GM18499 (cell line): ENCODE measurements at regions not wholly inside any gene's neighbourhood (a gene's known extent, or its start where the extent isn't known, plus 50 kb on each side); places are given as distances from the start of the nearest gene placed in this dataset.
"Not testable (repeated sequence)": the region's sequence is repeated elsewhere in the genome, so short reads cannot be mapped to it uniquely, and the experiment has no call there.

Source experiments
- ATAC-seq: cut with Tn5 transposase; IDR thresholded peaks from one replicate; pipeline ENCODE4 v1.9.1; 2021; ENCODE audit warnings: moderate number of reproducible peaks; ENCODE audit not compliant: insufficient read depth, unreplicated experiment

DNA sequence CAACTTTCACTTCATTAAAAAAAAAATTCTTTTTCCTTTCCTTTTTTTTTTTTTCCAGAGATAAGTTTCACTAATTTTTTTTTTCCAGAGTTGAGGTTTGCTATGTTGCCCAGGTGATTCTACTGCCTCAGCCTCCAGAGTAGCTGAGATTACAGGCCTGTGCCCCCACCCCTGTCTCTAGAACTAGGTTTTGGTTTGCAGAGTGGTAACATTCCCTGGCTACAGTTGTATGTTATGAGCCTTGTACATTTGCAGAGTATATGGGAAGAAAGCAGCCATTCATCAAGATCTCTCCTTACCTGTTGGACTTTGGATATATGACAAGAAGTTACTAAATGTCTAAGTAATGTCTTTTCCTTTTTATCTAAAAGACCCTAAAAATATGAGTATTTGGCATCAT, 298.4 kb downstream of the MYCN start:
- no peak for ATAC-seq

DNA sequence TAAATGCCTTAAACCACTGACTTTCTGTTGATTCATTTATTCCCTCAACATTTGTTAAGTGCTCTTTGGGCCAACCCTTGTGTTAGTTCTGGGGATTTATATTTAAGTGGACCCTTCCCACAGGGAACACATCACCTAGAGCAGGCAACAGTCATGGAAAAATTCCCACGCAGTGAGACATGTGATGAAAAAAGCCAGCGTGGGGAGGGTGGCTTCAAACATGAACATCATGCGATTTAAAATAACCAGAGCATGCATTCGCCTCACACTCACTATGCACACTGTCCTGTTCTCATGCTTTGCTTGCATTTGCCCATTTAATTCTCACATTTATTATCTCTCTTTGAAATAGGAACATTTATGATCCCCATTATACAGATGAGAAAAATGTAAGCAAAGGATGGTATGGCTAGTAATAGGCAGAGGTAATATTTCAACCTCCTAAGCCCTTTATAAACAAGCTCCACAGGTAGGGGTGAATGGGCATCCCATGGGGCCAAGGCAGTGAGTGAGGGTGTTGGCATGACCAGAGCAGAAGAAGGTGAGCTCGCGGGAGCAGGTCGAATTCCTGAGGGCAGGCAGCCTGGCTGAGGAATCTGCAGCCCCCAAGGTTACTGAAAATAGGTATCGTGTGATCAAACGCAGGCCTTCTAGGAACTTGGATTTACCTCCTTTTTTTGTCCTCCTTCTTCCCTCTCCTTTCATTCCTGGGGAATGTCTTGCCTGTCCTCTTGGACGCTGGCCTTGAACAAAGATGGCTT, 297.8 kb downstream of the MYCN start:
- ATAC-seq: no peak

DNA sequence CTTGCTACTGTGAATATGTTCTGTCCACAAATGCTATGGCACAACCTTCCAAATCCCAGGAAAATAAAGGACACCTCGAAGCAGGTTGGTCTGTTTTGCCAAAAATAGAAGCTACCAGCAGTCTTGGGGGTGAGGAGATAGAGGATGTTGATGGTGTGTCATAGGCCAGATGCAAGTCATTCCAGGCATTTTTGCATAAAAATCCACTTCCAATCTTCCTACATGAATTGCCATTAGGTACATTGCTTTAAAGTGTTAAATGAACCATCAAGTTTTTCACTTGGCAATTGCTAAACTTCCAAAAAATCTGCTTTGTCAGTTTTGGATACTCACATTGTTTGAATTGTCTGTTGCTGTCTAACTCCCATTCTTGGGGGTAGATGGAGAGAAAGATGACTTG, 295.4 kb downstream of the MYCN start:
- ATAC-seq: no peak

DNA sequence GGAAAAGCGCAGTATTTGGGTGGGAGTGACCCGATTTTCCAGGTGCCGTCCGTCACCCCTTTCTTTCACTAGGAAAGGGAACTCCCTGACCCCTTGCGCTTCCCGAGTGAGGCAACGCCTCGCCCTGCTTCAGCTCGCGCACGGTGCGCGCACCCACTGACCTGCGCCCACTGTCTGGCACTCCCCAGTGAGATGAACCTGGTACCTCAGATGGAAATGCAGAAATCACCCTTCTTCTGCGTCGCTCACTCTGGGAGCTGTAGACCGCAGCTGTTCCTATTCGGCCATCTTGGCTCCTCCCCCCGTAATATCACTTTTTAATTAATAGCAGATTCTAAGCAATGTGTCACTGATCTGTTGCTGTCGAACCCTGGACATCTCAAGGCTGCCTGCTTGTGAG, 294.9 kb downstream of the MYCN start:
- not testable (repeated sequence) for ATAC-seq

DNA sequence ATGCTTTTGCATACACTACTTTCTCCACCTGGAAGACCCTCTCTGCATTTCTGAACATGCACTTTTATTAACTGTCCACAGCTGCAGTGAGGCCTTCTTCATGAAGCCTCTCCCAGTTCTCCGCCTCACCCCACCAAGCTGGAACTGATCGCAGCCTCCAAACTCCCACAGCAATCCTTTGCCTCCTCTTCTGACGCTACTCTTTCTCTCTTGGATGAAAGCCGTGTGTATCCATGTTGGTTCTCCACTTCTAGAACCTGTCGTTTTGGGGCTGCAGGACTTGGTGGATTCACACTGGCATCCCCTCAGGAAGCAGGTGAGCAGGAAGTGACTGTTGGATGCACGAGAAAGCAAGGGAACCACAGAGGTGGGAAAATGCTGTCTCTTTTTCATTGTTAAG, 288.6 kb downstream of the MYCN start:
- no peak for ATAC-seq

DNA sequence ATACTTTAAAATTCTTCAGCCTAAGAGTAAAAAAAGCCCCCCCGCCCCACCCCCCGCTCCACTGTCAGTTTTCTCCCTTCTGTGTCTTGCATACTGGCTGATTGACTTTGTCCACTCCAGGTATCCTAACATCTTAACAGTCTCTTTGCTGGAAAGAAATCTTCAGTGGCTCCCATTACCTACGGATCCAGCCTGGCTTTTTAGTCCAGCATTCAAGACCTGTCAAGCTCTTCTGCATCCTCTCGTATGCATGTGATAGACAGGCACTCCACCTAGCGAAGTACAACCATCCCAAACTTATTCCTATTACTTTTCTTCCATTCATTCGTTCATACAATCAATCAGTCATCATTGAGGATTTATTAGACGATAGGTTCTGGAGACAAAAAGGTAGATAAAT, 288.1 kb downstream of the MYCN start:
- ATAC-seq: no peak

DNA sequence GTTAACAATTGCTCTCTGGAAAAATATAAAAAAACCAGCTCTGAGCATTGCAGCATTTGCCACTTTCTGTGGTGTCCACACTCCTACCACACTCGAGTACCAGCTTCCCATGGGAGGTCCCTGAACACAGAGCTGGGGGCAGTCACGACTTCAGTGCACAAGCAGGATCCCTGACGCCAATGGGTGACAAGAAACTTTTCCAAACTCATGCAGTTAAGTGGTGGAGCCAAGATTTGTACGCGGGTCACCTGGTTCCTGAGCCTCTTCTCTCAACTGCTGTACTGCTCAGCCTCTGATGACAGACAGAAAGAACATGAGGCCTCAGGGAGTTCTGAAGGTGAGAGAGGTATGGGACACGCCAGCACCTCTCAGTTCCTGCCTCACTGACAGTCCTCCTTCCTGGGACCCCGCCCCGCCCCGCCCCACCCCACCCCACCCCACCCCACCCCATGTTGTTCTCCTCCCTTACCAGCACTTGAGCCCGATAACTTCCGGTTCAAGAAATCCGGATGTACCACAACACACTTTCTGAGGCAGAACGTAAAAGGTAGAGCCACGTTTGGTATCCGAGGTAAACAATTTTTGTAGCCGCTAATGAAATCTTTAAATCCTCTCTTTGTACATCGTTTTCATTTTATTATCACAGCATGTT, 287.6 kb downstream of the MYCN start:
- no peak for ATAC-seq

DNA sequence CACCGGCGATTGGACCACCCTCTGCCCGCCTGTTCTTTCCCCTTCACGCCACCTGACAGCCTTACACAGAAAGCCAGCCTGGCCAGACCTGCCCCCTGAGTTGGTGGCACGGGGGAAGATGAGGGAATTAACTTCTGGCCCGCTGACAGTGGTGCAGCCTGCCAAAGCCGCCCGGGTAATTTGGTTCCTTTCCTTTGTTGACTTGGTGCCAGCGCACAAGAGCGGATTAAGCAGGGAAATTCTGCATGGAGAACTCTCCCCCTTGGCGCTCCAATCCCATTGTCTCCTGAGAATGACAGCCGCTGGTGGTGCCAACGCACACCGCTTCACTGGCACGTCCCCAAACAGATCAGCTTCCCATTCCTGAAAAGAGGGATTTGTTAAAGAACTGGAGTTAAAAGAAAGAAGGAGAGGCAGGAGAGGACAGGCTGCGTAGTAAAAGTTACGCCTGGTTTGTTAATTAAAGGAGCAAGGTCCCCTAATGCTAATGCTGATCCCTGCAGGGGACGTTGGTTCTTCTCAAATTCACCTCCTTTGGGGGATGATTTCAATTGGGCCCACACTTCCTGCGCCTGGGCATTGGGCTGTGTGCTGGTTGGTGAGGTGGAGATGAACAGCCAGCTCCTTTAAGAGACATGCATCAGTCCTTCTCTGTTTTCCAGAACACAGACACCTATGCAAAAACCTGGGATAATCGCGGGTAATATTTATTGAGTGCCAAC, 286.8 kb downstream of the MYCN start:
- ATAC-seq: no peak

DNA sequence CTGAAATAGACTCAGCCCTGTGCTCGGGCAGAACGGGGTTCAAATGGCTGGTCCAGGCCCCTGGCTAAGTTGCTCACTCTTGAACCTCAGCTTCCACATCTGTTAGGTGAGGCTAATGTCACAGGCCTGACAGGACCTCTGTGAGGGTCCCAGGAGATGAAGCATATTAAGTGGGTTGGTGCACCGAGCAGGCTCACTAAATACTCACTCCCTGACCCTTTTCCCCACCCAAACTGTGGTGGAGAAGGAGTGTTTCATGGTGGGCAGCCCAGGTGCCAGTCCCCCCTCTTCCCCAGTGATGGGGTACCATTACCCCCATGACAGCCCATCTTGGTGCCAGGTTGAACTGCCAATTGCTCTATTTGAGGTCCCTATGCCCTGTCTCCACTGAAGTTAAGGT, 286.0 kb downstream of the MYCN start:
- ATAC-seq: no peak

DNA sequence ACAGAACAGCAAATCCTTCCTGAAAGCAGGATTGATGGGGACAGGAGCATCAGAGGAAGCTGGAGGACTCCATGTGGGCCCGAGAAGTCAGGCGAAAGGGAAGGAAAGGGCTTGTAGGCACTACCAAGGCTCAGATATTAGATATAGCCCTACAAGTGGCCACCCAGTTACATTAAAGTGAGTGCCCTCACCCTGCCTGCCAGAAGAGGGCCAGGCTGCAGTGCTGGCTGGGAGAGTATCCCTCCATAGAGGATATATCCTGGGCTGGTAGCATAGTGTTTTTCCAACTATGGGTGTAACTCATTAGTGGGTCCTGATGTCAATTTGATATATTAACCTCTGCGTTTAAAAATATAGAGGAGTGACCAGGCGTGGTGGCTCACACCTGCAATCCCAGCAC, 285.2 kb downstream of the MYCN start:
- no peak for ATAC-seq

DNA sequence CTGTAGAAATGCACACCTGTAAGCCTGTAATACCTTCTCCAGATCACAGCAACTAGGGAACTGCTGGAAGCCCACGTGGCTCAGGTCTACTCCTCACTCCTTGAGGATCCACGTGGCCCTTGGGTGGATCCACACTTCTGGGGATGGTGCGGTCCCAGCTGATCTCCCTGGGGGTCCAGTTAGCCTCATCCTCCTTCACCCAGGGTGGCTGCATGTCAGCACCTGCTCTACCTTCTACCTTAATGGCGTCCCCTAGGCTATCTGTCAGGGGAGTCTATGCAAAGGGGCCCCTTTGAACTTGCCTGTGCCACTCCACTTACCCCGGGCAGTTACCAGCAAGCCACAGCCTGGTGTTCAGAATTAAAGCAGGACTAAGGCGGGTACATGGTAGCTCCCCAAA, 284.7 kb downstream of the MYCN start:
- no peak for ATAC-seq

DNA sequence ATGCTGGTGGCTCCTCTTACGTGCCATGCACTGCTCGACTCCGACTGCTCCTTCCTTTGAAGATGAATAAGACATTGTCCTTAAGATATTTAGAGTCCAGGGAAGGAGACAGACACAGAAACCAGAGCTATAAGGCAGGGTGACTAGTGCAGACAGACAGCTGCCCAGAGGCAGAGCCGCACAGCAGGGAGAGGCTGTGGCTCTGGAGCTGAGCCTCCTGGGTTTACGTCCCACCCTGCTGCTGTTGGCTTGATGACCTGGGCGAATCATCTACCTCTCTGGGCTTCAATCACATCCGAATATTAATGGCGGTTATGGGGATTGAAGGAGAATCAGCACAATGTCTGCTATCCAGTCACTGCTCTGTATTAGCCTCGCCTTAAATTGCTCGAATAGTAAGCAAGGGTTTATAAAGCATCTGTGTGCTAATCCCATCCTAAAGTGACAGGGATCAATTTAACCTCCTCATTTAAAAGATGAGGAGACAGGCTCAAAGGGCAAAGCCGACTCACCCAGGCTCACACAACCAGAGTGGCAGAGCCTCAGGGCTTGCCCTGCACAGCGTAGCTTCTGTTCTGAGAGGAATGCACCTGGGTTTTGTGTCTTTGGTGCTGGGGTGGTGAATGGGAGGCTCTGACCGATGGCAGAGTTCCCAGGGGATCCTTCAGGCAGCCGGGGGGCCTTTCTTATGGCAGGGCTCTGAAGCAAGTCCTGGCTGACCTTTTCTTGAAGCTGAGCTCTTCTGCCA, 284.1 kb downstream of the MYCN start:
- ATAC-seq: no peak

DNA sequence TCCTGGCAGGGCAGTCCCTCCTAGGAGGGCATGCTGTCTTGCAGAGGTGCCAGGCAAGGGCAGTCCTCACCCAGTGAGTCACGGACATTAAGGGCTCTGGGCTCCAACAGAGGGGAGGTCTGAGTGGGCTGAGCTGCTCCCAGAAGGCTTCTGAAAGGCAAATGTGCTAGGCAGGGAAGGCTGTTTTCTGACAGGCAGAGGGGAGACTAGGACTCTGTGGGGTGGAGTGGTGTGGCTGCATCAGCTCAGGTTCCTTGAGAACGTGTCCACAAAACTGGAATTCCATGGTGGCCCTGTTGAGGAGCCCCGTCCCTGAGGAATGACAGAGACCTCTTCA, 283.5 kb downstream of the MYCN start:
- no peak for ATAC-seq

DNA sequence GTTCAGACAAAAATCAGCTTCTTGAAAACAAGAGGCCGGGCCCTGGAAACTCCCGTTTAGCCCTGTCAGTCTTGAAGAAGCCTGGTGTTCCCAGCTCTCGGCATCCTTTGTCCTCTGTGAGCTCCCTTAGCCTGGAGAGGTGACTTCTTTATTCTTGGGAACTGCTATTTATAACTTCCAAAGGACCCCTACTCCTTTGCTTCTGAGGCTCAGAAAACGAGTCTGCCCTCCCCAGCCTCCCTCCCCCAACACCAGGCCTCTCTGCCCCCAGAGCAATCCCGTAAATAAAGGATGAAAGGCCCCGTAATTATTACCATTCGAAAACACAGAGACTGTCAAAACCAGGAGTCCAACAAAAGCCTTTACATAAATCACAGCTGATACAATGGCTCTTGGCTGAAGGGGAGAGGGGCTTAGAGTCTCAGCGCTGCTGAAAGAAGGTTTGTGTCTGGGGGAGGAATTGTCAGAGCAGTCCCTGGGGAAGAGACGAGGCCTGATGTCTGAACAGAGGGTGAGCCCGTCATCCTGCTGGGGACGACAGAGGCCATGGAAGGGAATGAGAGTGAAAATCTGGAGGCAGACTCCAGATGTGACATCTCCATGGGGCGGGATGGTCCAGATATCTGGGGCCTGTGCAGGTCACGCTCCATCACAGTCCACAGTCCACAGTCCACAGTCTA, 283.0 kb downstream of the MYCN start:
- ATAC-seq: no peak

DNA sequence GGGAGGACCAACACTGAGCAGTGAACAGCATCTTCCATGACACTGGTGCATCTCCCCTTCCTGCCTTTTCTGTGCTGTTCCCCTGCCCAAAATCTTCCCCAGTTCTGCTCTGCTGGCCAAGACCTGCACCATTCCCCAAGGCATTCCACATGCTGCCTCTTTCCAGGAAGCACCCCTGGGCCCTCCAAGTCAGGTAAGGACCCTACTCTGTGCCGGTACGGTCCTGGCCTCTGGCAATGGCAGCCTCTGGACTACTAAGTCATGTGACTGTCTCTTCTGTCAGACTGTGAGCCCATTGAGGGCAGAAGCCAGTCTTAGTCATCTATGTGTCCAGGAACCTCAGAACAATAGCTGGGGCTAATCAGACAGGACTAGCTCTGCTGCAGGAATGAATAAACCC, 282.0 kb downstream of the MYCN start:
- no peak for ATAC-seq

DNA sequence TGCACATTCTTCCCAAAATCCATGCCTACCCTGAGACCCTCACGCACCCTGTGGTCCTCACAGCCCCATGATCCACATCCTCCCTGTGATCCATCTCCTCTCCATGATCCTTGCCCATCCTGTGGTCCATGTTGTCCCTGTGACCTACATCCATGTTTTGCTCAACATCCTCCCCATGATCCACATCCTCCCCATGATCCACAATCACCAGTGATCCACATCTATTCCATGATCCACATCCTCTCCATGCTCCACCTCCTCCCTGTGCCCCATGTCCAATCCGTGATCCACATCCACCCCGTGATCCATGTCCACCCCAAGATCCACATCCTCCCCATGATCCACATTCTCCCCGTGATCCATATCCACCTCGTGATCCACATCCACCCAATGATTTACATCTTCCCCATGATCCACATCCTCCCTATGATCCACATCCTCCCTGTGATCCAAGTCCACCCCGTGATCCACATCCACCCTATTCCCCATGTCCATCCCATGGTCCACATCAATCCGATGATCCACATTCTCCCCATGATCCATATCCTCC, 281.2 kb downstream of the MYCN start:
- no peak for ATAC-seq

DNA sequence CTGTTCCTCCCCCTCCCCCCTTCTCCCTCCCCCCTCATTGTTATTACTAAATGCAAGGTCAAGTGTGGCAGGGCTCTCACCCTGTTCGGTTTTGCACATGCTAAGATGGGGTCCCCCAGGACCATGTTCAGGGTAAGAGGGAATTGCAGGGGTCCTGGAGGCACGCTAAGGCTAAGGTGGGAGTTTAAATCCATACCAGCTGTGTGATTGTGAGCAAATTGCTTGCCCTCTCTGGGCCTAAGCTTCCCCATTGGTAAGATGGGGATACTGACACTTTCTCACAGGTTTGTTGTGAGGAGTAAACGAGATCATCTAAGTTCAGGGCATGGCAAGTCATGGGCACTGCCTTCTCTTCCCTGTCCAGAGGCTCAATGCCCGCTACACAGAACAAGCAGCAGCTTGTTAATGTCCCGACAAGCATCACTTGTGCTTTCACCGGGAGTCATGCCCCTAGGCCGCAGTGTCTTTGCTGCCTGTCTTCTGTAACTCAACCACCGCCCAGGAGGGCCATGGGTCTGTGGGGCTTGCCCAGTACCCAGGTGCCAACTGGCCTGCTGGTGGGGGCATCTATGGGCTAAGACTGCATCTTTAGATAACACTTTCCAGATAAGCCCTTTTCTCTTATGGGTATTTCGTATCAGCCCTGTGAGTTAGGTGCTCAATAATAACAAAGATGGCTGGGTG, 279.1 kb downstream of the MYCN start:
- no peak for ATAC-seq

DNA sequence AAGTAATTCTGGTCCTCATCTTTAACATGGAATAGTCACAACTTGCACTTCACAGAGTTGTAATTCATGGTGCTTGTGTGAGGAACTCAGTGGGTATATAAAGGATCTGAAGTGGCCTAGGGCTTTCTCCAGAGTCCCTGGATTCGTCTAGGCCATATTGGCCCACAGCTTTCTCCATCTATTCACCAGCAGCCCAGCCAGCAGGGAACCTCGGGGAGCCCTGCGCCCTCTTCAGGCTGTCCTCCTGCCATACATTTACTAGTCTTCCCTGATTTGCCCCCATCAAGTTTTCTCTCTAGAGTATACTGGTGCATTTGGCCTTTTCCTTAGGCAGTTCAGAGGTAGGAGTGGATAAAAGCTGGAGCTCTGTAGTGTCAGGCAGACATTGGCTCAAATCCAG, 278.3 kb downstream of the MYCN start:
- no peak for ATAC-seq

DNA sequence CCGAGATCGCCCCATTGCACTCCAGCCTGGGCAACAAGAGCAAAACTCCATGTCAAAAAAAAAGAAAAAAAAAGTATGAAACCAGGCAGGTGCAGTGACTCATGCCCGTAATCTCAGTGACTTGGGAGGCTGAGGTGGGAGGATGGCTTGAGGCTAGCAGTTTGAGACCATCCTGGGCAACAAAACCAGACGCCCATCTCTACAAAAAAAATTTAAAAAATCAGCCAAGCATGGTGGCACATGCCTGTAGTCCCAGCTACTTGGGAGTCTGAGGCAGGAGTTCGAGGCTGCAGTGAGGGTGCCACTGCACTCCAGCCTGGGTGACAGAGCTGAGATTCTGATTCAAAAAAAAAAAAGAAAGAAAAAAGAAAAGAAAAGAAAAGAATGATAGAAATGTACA, 277.8 kb downstream of the MYCN start:
- no peak for ATAC-seq

DNA sequence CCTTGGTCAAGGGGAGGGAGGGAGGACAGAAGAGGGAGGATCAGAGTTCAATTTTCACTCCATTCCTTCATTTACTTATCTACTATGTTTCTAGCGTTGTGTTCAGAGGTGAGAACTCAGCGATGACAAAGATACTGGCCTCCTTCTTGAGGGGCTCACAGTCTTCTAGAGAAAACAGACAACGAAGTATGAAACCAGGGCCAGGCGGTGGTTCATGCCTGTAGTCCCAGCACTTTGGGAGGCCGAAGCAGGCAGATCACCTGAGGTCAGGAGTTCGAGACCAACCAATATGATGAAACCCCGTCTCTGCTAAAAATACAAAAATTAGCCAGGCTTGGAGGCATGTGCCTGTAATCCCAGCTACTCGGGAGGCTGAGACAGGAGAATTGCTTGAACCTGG, 277.4 kb downstream of the MYCN start:
- not testable (repeated sequence) for ATAC-seq
